Hepatocyte (in vitro differentiated cells): ENCODE measurements at regions not wholly inside any gene's neighbourhood (a gene's known extent, or its start where the extent isn't known, plus 50 kb on each side); places are given as distances from the start of the nearest gene placed in this dataset.

Source experiments
- DNase-seq: peaks from one replicate; pipeline ENCODE4 v3.0.0-alpha.2; 2016; ENCODE audit warnings: low spot score
- H2AFZ ChIP-seq: fragments of 200-600 bp; sonication (generic); 2 replicates; pipeline ENCODE4 v1.6.0; 2016; ENCODE audit warnings: antibody characterized with exemption, mild to moderate bottlenecking
- H3K27ac ChIP-seq: fragments of 200-600 bp; sonication (generic); 2 replicates; pipeline ENCODE4 v1.5.1; 2016; ENCODE audit warnings: mild to moderate bottlenecking
- H3K27me3 ChIP-seq: fragments of 200-600 bp; sonication (generic); 2 replicates; pipeline ENCODE4 v1.6.1; 2016
- H3K36me3 ChIP-seq: fragments of 200-600 bp; sonication (generic); replicated peaks from 2 replicates; pipeline ENCODE4 v1.5.1; 2016; ENCODE audit warnings: low read depth; ENCODE audit not compliant: insufficient read depth
- H3K4me1 ChIP-seq: fragments of 200-600 bp; sonication (generic); 2 replicates; pipeline ENCODE4 v1.5.1; 2016; ENCODE audit warnings: mild to moderate bottlenecking, moderate library complexity; ENCODE audit not compliant: insufficient read depth
- H3K4me2 ChIP-seq: fragments of 200-600 bp; sonication (generic); 2 replicates; pipeline ENCODE4 v1.6.0; 2016
- H3K4me3 ChIP-seq: fragments of 200-600 bp; sonication (generic); 2 replicates; pipeline ENCODE4 v1.5.1; 2016; ENCODE audit warnings: mild to moderate bottlenecking
- H3K79me2 ChIP-seq: fragments of 200-600 bp; sonication (generic); 2 replicates; pipeline ENCODE4 v1.6.0; 2017; ENCODE audit warnings: mild to moderate bottlenecking
- H3K9me2 ChIP-seq: fragments of 200-600 bp; sonication (generic); replicated peaks from 2 replicates; pipeline ENCODE4 v1.6.0; 2017; ENCODE audit warnings: mild to moderate bottlenecking; ENCODE audit not compliant: insufficient read depth
- H3K9me3 ChIP-seq: fragments of 200-600 bp; sonication (generic); 2 replicates; pipeline ENCODE4 v1.5.1; 2016; ENCODE audit warnings: low read depth, mild to moderate bottlenecking
- H4K20me1 ChIP-seq: fragments of 200-600 bp; sonication (generic); 2 replicates; pipeline ENCODE4 v1.6.0; 2016; ENCODE audit warnings: mild to moderate bottlenecking; ENCODE audit not compliant: insufficient read depth, poor library complexity, severe bottlenecking
- CTCF ChIP-seq: fragments of 200-600 bp; sonication (generic); IDR thresholded peaks from 2 replicates; pipeline ENCODE4 v1.5.1; 2016; ENCODE audit warnings: antibody characterized with exemption, mild to moderate bottlenecking; ENCODE audit not compliant: poor library complexity
- EZH2 ChIP-seq: fragments of 200-600 bp; sonication (generic); IDR thresholded peaks from 2 replicates; pipeline ENCODE4 v1.6.1; 2016; ENCODE audit warnings: antibody characterized with exemption, mild to moderate bottlenecking, borderline replicate concordance
- EZH2phosphoT487 ChIP-seq: fragments of 200-600 bp; sonication (generic); IDR thresholded peaks from one replicate; pipeline ENCODE4 v1.6.1; 2018; ENCODE audit warnings: antibody characterized with exemption, mild to moderate bottlenecking, low read depth, moderate library complexity; ENCODE audit not compliant: unreplicated experiment, severe bottlenecking
- WGBS: methylation state at CpG from one replicate; pipeline ENCODE4 v1.1.6; 2016; ENCODE audit warnings: low lambda C conversion rate; ENCODE audit errors: missing lambda C conversion rate; 5-methylcytosine and 5-hydroxymethylcytosine counted together

- WGBS, result 41% methylated on average over 3 of the region's 3 CpGs
- peak; percentile 31 for DNase-seq
- TF ChIP-seq EZH2, result no peak
- TF ChIP-seq CTCF, result no peak
- TF ChIP-seq EZH2phosphoT487, result no peak
- H3K4me3 ChIP-seq, result no peak overlapping the region
- H3K27ac ChIP-seq, result peak overlapping the region; percentile 80
- H3K27me3 ChIP-seq, result no peaks in the 10 kb centered on the region
- H3K9me3 ChIP-seq, result no peaks in the 10 kb centered on the region
- no peaks in the 10 kb centered on the region for H3K36me3 ChIP-seq
- H3K79me2 ChIP-seq, result no peaks in the 10 kb centered on the region
- peaks cover 42% of the 10 kb centered on the region for H3K4me1 ChIP-seq
- H3K4me2 ChIP-seq, result peak overlapping the region; percentile 12
- H3K9me2 ChIP-seq, result no peaks in the 10 kb centered on the region
- H4K20me1 ChIP-seq, result no peaks in the 10 kb centered on the region
- no peak overlapping the region for H2AFZ ChIP-seq
These were observed 102.5 kb downstream of the SAMD9 start for GRCh38 chr7:93015101-93015778.

GRCh38 chr7:93014410-93014809 is 103.4 kb downstream of the SAMD9 start:
- Histone ChIP-seq H4K20me1 (no peaks in the 10 kb centered on the region), H3K36me3 (no peaks in the 10 kb centered on the region), H3K27me3 (no peaks in the 10 kb centered on the region), H3K4me1 (peaks cover 42% of the 10 kb centered on the region), H3K27ac (peak overlapping the region; percentile 80), H3K4me2 (no peak overlapping the region), H3K4me3 (no peak overlapping the region), H3K79me2 (no peaks in the 10 kb centered on the region), H3K9me2 (no peaks in the 10 kb centered on the region), H2AFZ (peak overlapping the region; percentile 45), H3K9me3 (no peaks in the 10 kb centered on the region)
- no peak for DNase-seq
- TF ChIP-seq EZH2phosphoT487, result no peak
- TF ChIP-seq EZH2, result no peak
- no peak for TF ChIP-seq CTCF
- 30% methylated on average over 1 of the region's 1 CpG for WGBS

GRCh38 chr7:93013446-93014061 is 104.2 kb downstream of the SAMD9 start:
- H3K4me1 ChIP-seq, result peaks cover 42% of the 10 kb centered on the region
- H3K79me2 ChIP-seq, result no peaks in the 10 kb centered on the region
- no peaks in the 10 kb centered on the region for H3K27me3 ChIP-seq
- no peak for TF ChIP-seq CTCF
- TF ChIP-seq EZH2phosphoT487, result no peak
- TF ChIP-seq EZH2, result no peak
- no peaks in the 10 kb centered on the region for H3K9me2 ChIP-seq
- H3K36me3 ChIP-seq, result no peaks in the 10 kb centered on the region
- H3K9me3 ChIP-seq, result no peaks in the 10 kb centered on the region
- WGBS, result 63% methylated on average over 2 of the region's 2 CpGs
- no peak overlapping the region for H3K4me2 ChIP-seq
- peak overlapping the region; percentile 39 for H3K27ac ChIP-seq
- no peak for DNase-seq
- no peak overlapping the region for H3K4me3 ChIP-seq
- no peak overlapping the region for H2AFZ ChIP-seq
- no peaks in the 10 kb centered on the region for H4K20me1 ChIP-seq
